Breast epithelium (tissue), 4 donors: ENCODE measurements at regions not wholly inside any gene's neighbourhood (a gene's known extent, or its start where the extent isn't known, plus 50 kb on each side); places are given as distances from the start of the nearest gene placed in this dataset.

Source experiments
- DNase-seq, 2 donors: peaks; one replicate each; pipeline ENCODE4 v3.0.0-alpha.2; 2019; ENCODE audit warnings: low spot score in 2 of 2
- H3K27ac ChIP-seq, 2 donors: fragments of 200-600 bp; sonication (generic) in 1 of 2; one replicate each; pipeline ENCODE4 v1.5.1; 2016 to 2019; ENCODE audit warnings: mild to moderate bottlenecking in 1 of 2
- H3K27me3 ChIP-seq, 2 donors: fragments of 200-600 bp; sonication (generic) in 1 of 2; one replicate each; pipeline versions ENCODE4 v1.5.1 to v1.6.0; 2017 to 2019; ENCODE audit warnings: control low read depth in 1 of 2, mild to moderate bottlenecking in 1 of 2
- H3K36me3 ChIP-seq: fragments of 200-600 bp; one replicate; pipeline ENCODE4 v1.5.1; 2019
- H3K4me1 ChIP-seq, 2 donors: fragments of 200-600 bp; sonication (generic); one replicate each; pipeline ENCODE4 v1.5.1; 2016 to 2019; ENCODE audit warnings: control low read depth in 1 of 2
- H3K4me3 ChIP-seq, 3 donors: fragments of 200-600 bp; sonication (generic); 1 replicate in 2 of 3; 2 replicates in 1 of 3; pipeline ENCODE4 v1.5.1; 2016 to 2019; ENCODE audit warnings: mild to moderate bottlenecking in 3 of 3, moderate library complexity in 2 of 3
- H3K9me3 ChIP-seq, 2 donors: fragments of 200-600 bp; sonication (generic) in 1 of 2; one replicate each; pipeline ENCODE4 v1.5.1; 2016 to 2019; ENCODE audit warnings: control low read depth in 1 of 2
- CTCF ChIP-seq, 3 donors: fragments of 450-650 bp; IDR thresholded peaks; one replicate each; pipeline ENCODE4 v1.5.1; 2016 to 2017; ENCODE audit warnings: antibody characterized with exemption in 3 of 3, mild to moderate bottlenecking in 3 of 3, moderate library complexity in 3 of 3
- POLR2A ChIP-seq: fragments of 450-650 bp; IDR thresholded peaks from one replicate; pipeline ENCODE4 v1.6.1; 2016; ENCODE audit warnings: antibody characterized with exemption, mild to moderate bottlenecking, moderate library complexity
- POLR2AphosphoS5 ChIP-seq, 3 donors: sonication (generic); formaldehyde crosslinking; IDR thresholded peaks; one replicate each; pipeline ENCODE4 v1.6.1; 2017; ENCODE audit warnings: antibody characterized with exemption in 3 of 3
- intact Hi-C: fragments of 100-400 bp; cut with DNase I; formaldehyde crosslinking; loops from one replicate; pipeline ENCODE4 v1.15.1; 2023; ENCODE audit warnings: low total_unique reads

DNA sequence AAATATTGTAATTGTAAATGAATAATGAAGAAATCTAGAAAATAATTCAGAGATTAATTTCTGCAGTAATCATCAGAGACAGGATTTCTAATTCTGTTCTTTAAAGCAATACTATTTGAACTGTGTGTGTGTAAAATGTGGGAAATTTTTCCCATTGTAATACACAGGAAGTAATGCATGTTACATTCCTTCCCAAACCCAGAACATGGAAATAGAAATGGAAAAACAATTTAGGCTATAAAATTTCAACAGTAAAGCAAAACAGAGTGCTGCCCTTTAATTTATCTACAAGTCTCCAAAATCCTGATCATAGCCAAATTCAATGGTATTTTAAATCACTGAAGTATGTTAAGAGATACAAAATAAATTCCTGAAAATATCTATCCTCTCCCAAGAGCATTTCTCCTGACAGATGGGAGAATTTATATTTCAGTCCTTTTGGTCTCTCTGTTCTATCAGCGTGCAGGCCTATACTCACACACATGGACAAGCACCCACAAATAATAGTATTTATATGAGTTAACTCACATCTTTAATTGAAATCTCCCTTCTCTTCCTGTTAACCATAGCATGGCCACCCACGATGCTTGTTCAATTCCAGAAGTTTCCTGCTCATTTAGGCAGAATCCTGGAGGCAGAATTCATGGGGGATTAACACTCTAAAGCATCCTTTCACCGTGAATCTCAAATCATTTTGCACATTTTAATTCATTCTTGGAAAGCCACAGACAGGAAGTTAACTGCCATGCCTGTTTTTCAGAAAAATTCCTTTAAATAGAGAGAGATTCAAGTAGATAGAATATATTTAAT lies 1465.4 kb upstream of the FLRT2 start:
- Histone ChIP-seq H3K27me3 (no peaks in the 10 kb centered on the region), H3K4me3 (no peak overlapping the region), H3K4me1 (no peaks in the 10 kb centered on the region), H3K27ac (no peak overlapping the region), H3K36me3 (no peaks in the 10 kb centered on the region), H3K9me3 (no peaks in the 10 kb centered on the region)
- TF ChIP-seq POLR2A (no peak), CTCF (IDR thresholded peaks at IDR 0.05) (no peak), POLR2AphosphoS5 (IDR thresholded peaks at IDR 0.05) (no peak)
- DNase-seq = no peak
- intact Hi-C loops = loop anchor here (5.0 kb wide), 1 partner anchor 1093 kb away; no protein-coding TSS in a partner anchor

DNA sequence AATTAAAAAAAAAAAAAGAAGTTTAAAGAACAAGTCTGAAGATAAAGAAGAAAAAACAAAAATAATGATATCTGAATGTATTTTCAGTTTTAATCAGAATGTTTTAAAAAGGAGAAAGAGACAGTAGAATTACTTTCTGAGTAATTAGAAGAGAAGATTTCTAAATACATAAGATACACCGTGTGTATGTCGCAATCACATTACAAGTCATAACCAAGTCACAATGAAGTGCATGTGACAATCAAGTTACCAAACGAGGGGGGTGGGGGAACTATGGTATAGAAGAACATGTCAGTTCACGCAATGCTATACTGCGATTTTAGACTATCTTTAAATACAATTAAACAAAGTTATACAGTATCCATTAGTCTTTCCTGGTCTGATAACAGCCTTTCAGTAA lies 1464.1 kb upstream of the FLRT2 start:
- Histone ChIP-seq H3K4me1 (no peaks in the 10 kb centered on the region), H3K9me3 (no peaks in the 10 kb centered on the region), H3K4me3 (no peak overlapping the region), H3K36me3 (no peaks in the 10 kb centered on the region), H3K27ac (no peak overlapping the region), H3K27me3 (no peaks in the 10 kb centered on the region)
- TF ChIP-seq CTCF (IDR thresholded peaks at IDR 0.05) (no peak), POLR2AphosphoS5 (IDR thresholded peaks at IDR 0.05) (no peak), POLR2A (no peak)
- DNase-seq = no peak
- intact Hi-C loops = no loop called here

DNA sequence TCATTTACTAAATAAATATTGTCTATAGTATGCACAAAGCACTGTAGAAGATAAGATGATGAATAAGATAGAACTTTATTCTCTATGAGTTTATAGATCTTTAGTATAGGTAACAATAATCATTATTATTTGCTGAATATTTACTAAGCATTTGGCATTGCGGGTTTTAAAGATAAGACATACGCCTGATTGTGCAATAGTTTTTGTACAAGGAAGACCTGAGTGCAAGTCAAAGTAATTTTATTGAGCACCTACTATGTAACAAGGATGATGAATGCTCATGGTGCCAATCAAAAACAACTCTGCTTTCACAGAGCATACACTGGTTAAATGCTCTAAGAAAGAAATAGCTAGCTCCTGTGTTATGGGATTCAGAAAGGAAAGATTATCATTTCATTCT lies 1461.7 kb upstream of the FLRT2 start:
- DNase-seq = no peak
- Histone ChIP-seq H3K4me3 (no peak overlapping the region), H3K4me1 (no peaks in the 10 kb centered on the region), H3K36me3 (no peaks in the 10 kb centered on the region), H3K9me3 (no peaks in the 10 kb centered on the region), H3K27me3 (no peaks in the 10 kb centered on the region), H3K27ac (no peak overlapping the region)
- intact Hi-C loops = no loop called here
- TF ChIP-seq POLR2AphosphoS5 (IDR thresholded peaks at IDR 0.05) (no peak), POLR2A (no peak), CTCF (IDR thresholded peaks at IDR 0.05) (no peak)

- no peaks in the 10 kb centered on the region for H3K9me3 ChIP-seq
These were observed 1458.9 kb upstream of the FLRT2 start for GRCh38 chr14:84071061-84071460.

More at GRCh38 chr14:84071061-84071460, 1458.9 kb upstream of the FLRT2 start:
- no peak overlapping the region for H3K4me3 ChIP-seq
- no peak overlapping the region for H3K27ac ChIP-seq
- H3K36me3 ChIP-seq = no peaks in the 10 kb centered on the region
- no peaks in the 10 kb centered on the region for H3K4me1 ChIP-seq
- H3K27me3 ChIP-seq = no peaks in the 10 kb centered on the region
- intact Hi-C loops = no loop called here
- TF ChIP-seq POLR2AphosphoS5 (IDR thresholded peaks at IDR 0.05) (no peak), POLR2A (no peak), CTCF (IDR thresholded peaks at IDR 0.05) (no peak)
- no peak for DNase-seq
